Epithelial cell of proximal tubule (primary cell): ENCODE measurements at regions not wholly inside any gene's neighbourhood (a gene's known extent, or its start where the extent isn't known, plus 50 kb on each side); places are given as distances from the start of the nearest gene placed in this dataset.

Experiments used
- DNase-seq: peaks from one replicate; pipeline ENCODE4 v3.0.0-alpha.2; 2011; ENCODE audit warnings: low read depth
- H3K4me3 ChIP-seq: 2 replicates; pipeline ENCODE4 v1.5.1; 2011; ENCODE audit warnings: low read depth, mild to moderate bottlenecking, low read length
- TF ChIP-seq, protein P1 (sequence below): conservative IDR thresholded peaks from 2 replicates; pipeline ENCODE4 v1.5.1; 2012; ENCODE audit warnings: low read depth, mild to moderate bottlenecking, low read length

DNA sequence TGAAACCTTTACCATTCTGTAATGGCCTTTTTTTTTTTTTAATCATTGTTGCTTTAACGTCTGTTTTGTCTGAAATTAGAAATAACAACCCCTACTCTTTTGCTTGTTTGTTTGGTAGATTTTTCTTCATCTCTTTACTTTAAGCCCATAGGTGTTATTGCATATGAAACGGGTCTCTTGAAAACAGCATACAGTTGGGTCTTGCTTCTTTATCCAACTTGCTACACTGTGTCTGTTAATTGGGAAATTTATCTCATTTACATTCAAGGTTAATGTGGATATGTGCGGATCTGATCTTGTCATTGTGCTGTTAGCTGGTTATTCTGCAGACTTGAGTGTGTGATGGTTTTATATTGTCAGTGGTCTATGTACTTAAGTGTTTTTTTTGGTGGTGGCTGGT lies 78.9 kb upstream of the COP1 start:
- TF ChIP-seq, protein P1, sequence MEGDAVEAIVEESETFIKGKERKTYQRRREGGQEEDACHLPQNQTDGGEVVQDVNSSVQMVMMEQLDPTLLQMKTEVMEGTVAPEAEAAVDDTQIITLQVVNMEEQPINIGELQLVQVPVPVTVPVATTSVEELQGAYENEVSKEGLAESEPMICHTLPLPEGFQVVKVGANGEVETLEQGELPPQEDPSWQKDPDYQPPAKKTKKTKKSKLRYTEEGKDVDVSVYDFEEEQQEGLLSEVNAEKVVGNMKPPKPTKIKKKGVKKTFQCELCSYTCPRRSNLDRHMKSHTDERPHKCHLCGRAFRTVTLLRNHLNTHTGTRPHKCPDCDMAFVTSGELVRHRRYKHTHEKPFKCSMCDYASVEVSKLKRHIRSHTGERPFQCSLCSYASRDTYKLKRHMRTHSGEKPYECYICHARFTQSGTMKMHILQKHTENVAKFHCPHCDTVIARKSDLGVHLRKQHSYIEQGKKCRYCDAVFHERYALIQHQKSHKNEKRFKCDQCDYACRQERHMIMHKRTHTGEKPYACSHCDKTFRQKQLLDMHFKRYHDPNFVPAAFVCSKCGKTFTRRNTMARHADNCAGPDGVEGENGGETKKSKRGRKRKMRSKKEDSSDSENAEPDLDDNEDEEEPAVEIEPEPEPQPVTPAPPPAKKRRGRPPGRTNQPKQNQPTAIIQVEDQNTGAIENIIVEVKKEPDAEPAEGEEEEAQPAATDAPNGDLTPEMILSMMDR, result no peak
- DNase-seq, result no peak
- no peak overlapping the region for H3K4me3 ChIP-seq

DNA sequence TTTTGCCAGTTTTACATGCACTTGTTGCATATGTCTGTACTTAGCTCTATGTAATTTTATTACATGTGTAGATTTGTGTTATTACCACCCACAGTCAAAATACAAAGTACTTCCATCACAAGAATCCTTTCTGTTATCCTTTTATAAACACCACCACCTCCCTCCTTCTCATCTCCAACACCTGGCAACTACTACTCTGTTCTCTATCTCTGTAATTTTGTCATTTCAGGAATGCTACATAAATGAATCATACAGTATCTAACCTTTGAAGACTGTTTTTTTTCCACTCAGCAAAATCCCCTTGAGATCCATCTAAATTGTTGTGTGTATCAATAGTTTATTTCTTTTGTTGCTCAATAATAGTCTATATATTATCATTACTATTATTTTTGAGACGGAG lies 64.5 kb upstream of the COP1 start:
- no peak for DNase-seq
- TF ChIP-seq, protein P1, result no peak
- no peak overlapping the region for H3K4me3 ChIP-seq
